ENCODE measurements at regions not wholly inside any gene's neighbourhood (a gene's known extent, or its start where the extent isn't known, plus 50 kb on each side); places are given as distances from the start of the nearest gene placed in this dataset.
A peak's percentile ranks its signal among the peaks of the same experiment; 100 is the strongest.

- DNase-seq (ENCODE audit: low read depth), result no peak
These were observed 89.9 kb upstream of the MAGI1 start for GRCh38 chr3:66128623-66129022.

DNA sequence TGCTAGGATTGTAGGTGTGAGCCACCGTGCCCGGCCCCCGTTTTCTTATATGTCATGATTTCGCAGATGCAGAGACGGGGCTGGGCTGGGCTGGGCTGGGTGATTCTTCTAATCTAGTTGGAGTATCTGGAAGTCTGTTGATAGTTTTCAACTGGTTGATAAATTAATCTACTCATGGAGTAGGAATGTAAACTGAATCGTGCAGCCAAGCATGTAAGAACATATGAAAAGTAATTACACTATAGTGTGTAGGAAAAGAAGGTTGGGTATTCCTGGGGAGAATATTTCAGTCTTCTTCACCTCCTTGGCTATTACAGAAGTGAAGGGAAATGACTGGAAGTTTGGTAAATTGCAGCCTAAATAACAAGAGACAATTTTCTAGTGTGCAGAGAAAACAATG, 82.6 kb upstream of the MAGI1 start:
- peak; percentile 22 for DNase-seq (ENCODE audit: low read depth)

- peak; percentile 91 for DNase-seq (ENCODE audit: low read depth)
These were observed 77.3 kb upstream of the MAGI1 start for GRCh38 chr3:66115858-66116654.

DNA sequence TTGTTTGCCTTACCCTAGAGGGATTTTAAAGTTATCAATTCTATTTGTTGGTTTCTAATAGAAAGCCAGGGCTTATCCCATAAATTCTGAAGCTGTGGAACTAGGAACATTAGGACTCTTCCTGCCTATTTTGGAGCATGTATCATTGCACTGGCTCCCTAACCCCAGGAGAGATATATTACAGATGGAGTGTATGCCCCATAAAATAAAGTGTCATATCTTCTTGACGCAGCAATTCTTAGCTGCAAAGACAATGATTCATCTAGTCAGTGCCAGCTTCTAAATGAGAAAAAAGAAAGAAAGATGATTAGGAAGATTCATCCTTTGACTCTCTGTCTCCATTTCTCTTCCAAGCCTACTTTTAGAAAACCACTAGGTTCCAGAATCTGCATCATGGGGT, 74.8 kb upstream of the MAGI1 start:
- no peak for DNase-seq (ENCODE audit: low read depth)

- DNase-seq (ENCODE audit: low read depth), result no peak
These were observed 72.1 kb upstream of the MAGI1 start for GRCh38 chr3:66110840-66111239.

GRCh38 chr3:66107855-66108254, 69.1 kb upstream of the MAGI1 start:
- DNase-seq (ENCODE audit: low read depth), result peak; percentile 64

- DNase-seq (ENCODE audit: low read depth), result no peak
These were observed 68.1 kb upstream of the MAGI1 start for GRCh38 chr3:66106788-66107187.

- no peak for DNase-seq (ENCODE audit: low read depth)
These were observed 65.8 kb upstream of the MAGI1 start for GRCh38 chr3:66104535-66104934.

DNA sequence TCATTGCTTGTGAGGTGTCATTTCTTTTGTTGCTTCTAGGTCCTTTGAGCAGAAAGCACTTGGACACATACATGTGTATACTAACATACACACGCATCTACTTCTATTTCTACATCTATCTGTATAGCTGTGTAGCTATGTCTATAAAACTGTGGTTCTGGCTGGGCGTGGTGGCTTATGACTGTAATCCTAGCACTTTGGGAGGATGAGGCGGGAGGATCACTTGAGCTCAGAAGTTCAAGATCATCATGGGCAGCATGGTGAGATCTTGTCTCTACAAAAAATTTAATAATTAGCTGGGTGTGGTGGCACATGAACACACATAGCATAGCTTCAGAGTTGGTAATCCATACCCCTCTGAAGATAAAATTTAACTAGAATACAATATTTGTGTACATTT, 65.0 kb upstream of the MAGI1 start:
- DNase-seq (ENCODE audit: low read depth), result no peak

GRCh38 chr3:66101901-66102300, 63.2 kb upstream of the MAGI1 start:
- no peak for DNase-seq (ENCODE audit: low read depth)

GRCh38 chr3:66099541-66100065, 60.9 kb upstream of the MAGI1 start:
- DNase-seq (ENCODE audit: low read depth), result no peak

- peak; percentile 75 for DNase-seq (ENCODE audit: low read depth)
These were observed 59.7 kb upstream of the MAGI1 start for GRCh38 chr3:66098436-66098835.

DNA sequence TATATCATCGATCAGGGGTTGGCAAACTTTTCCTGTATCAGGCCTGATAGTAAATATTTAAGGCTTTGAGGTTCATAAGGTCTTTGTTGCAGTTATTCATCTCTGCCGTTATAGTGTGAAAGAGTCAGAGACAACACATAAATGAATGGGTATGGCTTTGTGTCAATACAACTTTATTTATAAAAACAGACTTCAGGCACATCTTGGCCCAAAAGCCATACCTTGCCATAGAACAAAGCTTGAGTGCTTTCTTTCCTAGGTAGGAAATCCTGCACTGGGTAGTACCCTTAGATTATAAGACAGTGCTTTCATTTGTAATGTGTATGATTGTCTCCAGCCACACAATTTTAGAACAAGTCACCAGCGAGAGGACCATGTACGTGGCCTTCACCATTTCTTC, 58.9 kb upstream of the MAGI1 start:
- no peak for DNase-seq (ENCODE audit: low read depth)

GRCh38 chr3:66095295-66096001, 56.7 kb upstream of the MAGI1 start:
- no peak for DNase-seq (ENCODE audit: low read depth)

- DNase-seq (ENCODE audit: low read depth), result no peak
These were observed 55.3 kb upstream of the MAGI1 start for GRCh38 chr3:66093981-66094380.

DNA sequence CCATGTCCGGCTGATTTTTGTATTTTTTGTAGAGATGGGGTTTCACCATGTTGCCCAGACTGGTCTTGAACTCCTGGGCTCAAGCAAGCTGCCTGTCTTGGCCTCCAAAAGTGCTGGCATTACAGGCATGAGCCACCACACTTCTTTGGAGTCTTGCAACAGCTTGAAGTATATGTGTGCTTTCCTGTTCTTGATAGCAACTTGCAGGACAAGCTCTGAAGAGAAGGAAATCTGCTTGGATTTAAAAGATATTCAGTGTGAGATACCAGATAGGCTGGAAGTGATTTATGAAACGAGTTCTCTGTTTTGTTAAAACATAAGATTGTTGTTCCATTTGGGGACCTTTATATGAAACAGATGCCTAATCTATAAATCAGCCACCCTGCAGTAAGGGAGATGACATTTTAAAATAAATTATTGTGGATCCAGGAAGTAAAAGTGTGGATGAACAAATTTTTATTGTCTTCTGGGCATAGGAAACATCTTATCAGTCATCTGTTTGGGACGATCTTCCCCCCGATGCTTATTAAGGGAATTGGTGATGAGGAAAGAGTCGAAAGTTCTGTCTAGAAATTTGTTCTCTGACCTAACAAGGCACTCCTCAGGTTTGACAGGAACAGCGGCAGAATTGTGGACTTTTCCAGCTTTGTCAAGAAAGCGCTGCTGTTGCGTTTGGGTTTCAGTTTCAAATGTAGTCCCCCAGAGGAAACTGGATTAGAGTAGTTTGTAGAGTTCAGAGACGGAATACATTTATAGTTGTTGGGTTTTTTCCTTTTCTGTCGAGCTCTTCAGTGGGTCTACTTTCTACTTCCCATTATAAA, 53.7 kb upstream of the MAGI1 start:
- peak; percentile 31 for DNase-seq (ENCODE audit: low read depth)
